SJSA1 (cell line): ENCODE measurements at regions not wholly inside any gene's neighbourhood (a gene's known extent, or its start where the extent isn't known, plus 50 kb on each side); places are given as distances from the start of the nearest gene placed in this dataset.

ENCODE experiments used
- DNase-seq, 2 experiments: peaks; one replicate each; pipeline ENCODE4 v3.0.0-alpha.2; 2015 to 2020; ENCODE audit warnings: low spot score in 2 of 2, low read depth in 1 of 2
- H3K27ac ChIP-seq: fragments of 250-450 bp; sonication (Bioruptor Pico); 2 replicates; pipeline ENCODE4 v1.5.1; 2020; ENCODE audit warnings: mild to moderate bottlenecking, moderate library complexity
- H3K27me3 ChIP-seq: fragments of 250-450 bp; sonication (Bioruptor Pico); replicated peaks from 2 replicates; pipeline ENCODE4 v1.5.1; 2020; ENCODE audit warnings: mild to moderate bottlenecking, moderate library complexity
- H3K36me3 ChIP-seq: fragments of 250-450 bp; sonication (Bioruptor Pico); 2 replicates; pipeline ENCODE4 v1.5.1; 2020; ENCODE audit warnings: mild to moderate bottlenecking
- H3K4me1 ChIP-seq: fragments of 250-450 bp; sonication (Bioruptor Pico); replicated peaks from 2 replicates; pipeline ENCODE4 v1.6.1; 2021; ENCODE audit warnings: mild to moderate bottlenecking
- H3K4me3 ChIP-seq: fragments of 250-450 bp; sonication (Bioruptor Pico); 2 replicates; pipeline ENCODE4 v1.5.1; 2020; ENCODE audit warnings: mild to moderate bottlenecking
- H3K9me3 ChIP-seq: fragments of 250-450 bp; sonication (Bioruptor Pico); replicated peaks from 2 replicates; pipeline ENCODE4 v1.5.1; 2020; ENCODE audit warnings: mild to moderate bottlenecking

GRCh38 chr21:35210093-35210492 is 161.0 kb upstream of the RUNX1 start:
- no peak overlapping the region for H3K4me3 ChIP-seq
- H3K27me3 ChIP-seq, result no peaks in the 10 kb centered on the region
- no peaks in the 10 kb centered on the region for H3K36me3 ChIP-seq
- no peak for DNase-seq
- H3K4me1 ChIP-seq, result peaks cover 41% of the 10 kb centered on the region
- H3K27ac ChIP-seq, result no peak overlapping the region
- no peaks in the 10 kb centered on the region for H3K9me3 ChIP-seq

- Histone ChIP-seq H3K36me3 (no peaks in the 10 kb centered on the region), H3K9me3 (no peaks in the 10 kb centered on the region), H3K4me3 (no peak overlapping the region), H3K27me3 (no peaks in the 10 kb centered on the region), H3K27ac (peak overlapping the region; percentile 75), H3K4me1 (peaks cover 52% of the 10 kb centered on the region)
- DNase-seq, result peak in 1 of 2 experiments; percentile 55
Measured at GRCh38 chr21:35208810-35209517, 159.9 kb upstream of the RUNX1 start.

- Histone ChIP-seq H3K4me1 (peaks cover 58% of the 10 kb centered on the region), H3K27ac (no peak overlapping the region), H3K27me3 (no peaks in the 10 kb centered on the region), H3K36me3 (no peaks in the 10 kb centered on the region), H3K4me3 (no peak overlapping the region), H3K9me3 (no peaks in the 10 kb centered on the region)
- DNase-seq, result no peak
Measured at GRCh38 chr21:35208104-35208503, 159.0 kb upstream of the RUNX1 start.

- H3K9me3 ChIP-seq, result no peaks in the 10 kb centered on the region
- H3K4me1 ChIP-seq, result peaks cover 58% of the 10 kb centered on the region
- H3K27me3 ChIP-seq, result no peaks in the 10 kb centered on the region
- H3K4me3 ChIP-seq, result no peak overlapping the region
- no peak for DNase-seq
- H3K36me3 ChIP-seq, result no peaks in the 10 kb centered on the region
- no peak overlapping the region for H3K27ac ChIP-seq
Measured at GRCh38 chr21:35207322-35207721, 158.2 kb upstream of the RUNX1 start.

GRCh38 chr21:35206141-35207125 is 157.3 kb upstream of the RUNX1 start:
- DNase-seq, result no peak
- Histone ChIP-seq H3K27me3 (no peaks in the 10 kb centered on the region), H3K27ac (peak overlapping the region; percentile 72; the same call in 1 of the 2 replicates), H3K36me3 (no peaks in the 10 kb centered on the region), H3K4me1 (peaks cover 61% of the 10 kb centered on the region), H3K4me3 (no peak overlapping the region), H3K9me3 (no peaks in the 10 kb centered on the region)

GRCh38 chr21:35204850-35205541 is 155.9 kb upstream of the RUNX1 start:
- no peaks in the 10 kb centered on the region for H3K9me3 ChIP-seq
- no peaks in the 10 kb centered on the region for H3K27me3 ChIP-seq
- DNase-seq, result peak; percentile 53 to 58
- peak overlapping the region; percentile 72 for H3K27ac ChIP-seq
- no peaks in the 10 kb centered on the region for H3K36me3 ChIP-seq
- peaks cover 61% of the 10 kb centered on the region for H3K4me1 ChIP-seq
- no peak overlapping the region for H3K4me3 ChIP-seq

- DNase-seq, result no peak
- H3K27me3 ChIP-seq, result no peaks in the 10 kb centered on the region
- H3K9me3 ChIP-seq, result no peaks in the 10 kb centered on the region
- peaks cover 57% of the 10 kb centered on the region for H3K4me1 ChIP-seq
- H3K27ac ChIP-seq, result peak overlapping the region; percentile 69
- H3K36me3 ChIP-seq, result no peaks in the 10 kb centered on the region
- no peak overlapping the region for H3K4me3 ChIP-seq
Measured at GRCh38 chr21:35204125-35204524, 155.0 kb upstream of the RUNX1 start.

- DNase-seq, result peak in 1 of 2 experiments; percentile 84
- H3K27me3 ChIP-seq, result no peaks in the 10 kb centered on the region
- no peaks in the 10 kb centered on the region for H3K9me3 ChIP-seq
- peaks cover 55% of the 10 kb centered on the region for H3K4me1 ChIP-seq
- no peaks in the 10 kb centered on the region for H3K36me3 ChIP-seq
- H3K27ac ChIP-seq, result peak overlapping the region; percentile 69
- H3K4me3 ChIP-seq, result no peak overlapping the region
Measured at GRCh38 chr21:35203093-35203977, 154.2 kb upstream of the RUNX1 start.

- Histone ChIP-seq H3K27me3 (no peaks in the 10 kb centered on the region), H3K4me1 (peaks cover 62% of the 10 kb centered on the region), H3K4me3 (no peak overlapping the region), H3K36me3 (no peaks in the 10 kb centered on the region), H3K9me3 (no peaks in the 10 kb centered on the region), H3K27ac (peak overlapping the region; percentile 69)
- no peak for DNase-seq
Measured at GRCh38 chr21:35202431-35202830, 153.3 kb upstream of the RUNX1 start.

- H3K27me3 ChIP-seq, result no peaks in the 10 kb centered on the region
- H3K4me3 ChIP-seq, result no peak overlapping the region
- H3K27ac ChIP-seq, result no peak overlapping the region
- H3K9me3 ChIP-seq, result no peaks in the 10 kb centered on the region
- no peaks in the 10 kb centered on the region for H3K36me3 ChIP-seq
- peaks cover 68% of the 10 kb centered on the region for H3K4me1 ChIP-seq
- no peak for DNase-seq
Measured at GRCh38 chr21:35201799-35202198, 152.7 kb upstream of the RUNX1 start.

- no peak overlapping the region for H3K4me3 ChIP-seq
- no peak for DNase-seq
- H3K27me3 ChIP-seq, result no peaks in the 10 kb centered on the region
- peaks cover 66% of the 10 kb centered on the region for H3K4me1 ChIP-seq
- no peak overlapping the region for H3K27ac ChIP-seq
- H3K9me3 ChIP-seq, result no peaks in the 10 kb centered on the region
- H3K36me3 ChIP-seq, result no peaks in the 10 kb centered on the region
Measured at GRCh38 chr21:35201288-35201687, 152.2 kb upstream of the RUNX1 start.

GRCh38 chr21:35199733-35200015 is 150.6 kb upstream of the RUNX1 start:
- peaks cover 50% of the 10 kb centered on the region for H3K4me1 ChIP-seq

More at GRCh38 chr21:35199733-35200015, 150.6 kb upstream of the RUNX1 start:
- DNase-seq, result no peak
- Histone ChIP-seq H3K27ac (no peak overlapping the region), H3K27me3 (no peaks in the 10 kb centered on the region), H3K36me3 (no peaks in the 10 kb centered on the region), H3K9me3 (no peaks in the 10 kb centered on the region), H3K4me3 (no peak overlapping the region)
